ENCODE measurements at regions not wholly inside any gene's neighbourhood (a gene's known extent, or its start where the extent isn't known, plus 50 kb on each side); places are given as distances from the start of the nearest gene placed in this dataset.

- ChIA-PET POLR2A (ENCODE audit: unreplicated experiment) (no interaction called here), CTCF (no interaction called here)
- no peak for TF ChIP-seq EZH2 (IDR thresholded peaks at IDR 0.05; ENCODE audit: low read depth)
- no peak for TF ChIP-seq CTCF (conservative IDR thresholded peaks at IDR 0.05)
- no peaks in the 10 kb centered on the region for H3K79me2 ChIP-seq (ENCODE audit: low read depth)
- peaks cover 3% of the 10 kb centered on the region; the same call in 1 of the 2 replicates for H3F3A ChIP-seq (ENCODE audit: insufficient read depth, low read depth)
- DNase-seq: no peak
- peaks cover 11% of the 10 kb centered on the region; the same call in 1 of the 2 replicates for H3K4me1 ChIP-seq (replicated peaks; ENCODE audit: insufficient read depth)
- no peak overlapping the region for H2AFZ ChIP-seq
- BruUV-seq (replicated peaks): no TSS peak
- H3K27me3 ChIP-seq (ENCODE audit: insufficient read depth, low read depth): no peaks in the 10 kb centered on the region
- intact Hi-C loops (cut with micrococcal nuclease; ENCODE audit: unreplicated experiment): no loop called here
- H3K4me3 ChIP-seq: no peak overlapping the region
- H3K9me3 ChIP-seq (ENCODE audit: insufficient read depth, low read depth): no peaks in the 10 kb centered on the region
- H3K36me3 ChIP-seq (ENCODE audit: low read depth): no peaks in the 10 kb centered on the region
- H3K4me2 ChIP-seq: no peak overlapping the region
- H3K27ac ChIP-seq: no peak overlapping the region
- no peaks in the 10 kb centered on the region for H3K9me2 ChIP-seq (ENCODE audit: insufficient read depth)
- no peaks in the 10 kb centered on the region for H4K20me1 ChIP-seq (ENCODE audit: insufficient read depth)
Observed at GRCh38 chr2:38473333-38474005, 96.4 kb upstream of the ATL2 start.

- H3K4me1 ChIP-seq (replicated peaks; ENCODE audit: insufficient read depth): peaks cover 6% of the 10 kb centered on the region; the same call in 1 of the 2 replicates
- peaks cover 7% of the 10 kb centered on the region; the same call in 1 of the 2 replicates for H3F3A ChIP-seq (ENCODE audit: insufficient read depth, low read depth)
- H3K9me2 ChIP-seq (ENCODE audit: insufficient read depth): no peaks in the 10 kb centered on the region
- H3K27ac ChIP-seq: no peak overlapping the region
- TF ChIP-seq EZH2 (IDR thresholded peaks at IDR 0.05; ENCODE audit: low read depth) (no peak), CTCF (conservative IDR thresholded peaks at IDR 0.05) (no peak)
- no peak for DNase-seq
- no peaks in the 10 kb centered on the region for H3K79me2 ChIP-seq (ENCODE audit: low read depth)
- ChIA-PET POLR2A (ENCODE audit: unreplicated experiment) (no interaction called here), CTCF (no interaction called here)
- H4K20me1 ChIP-seq (ENCODE audit: insufficient read depth): no peaks in the 10 kb centered on the region
- H3K27me3 ChIP-seq (ENCODE audit: insufficient read depth, low read depth): no peaks in the 10 kb centered on the region
- no peak overlapping the region for H3K4me3 ChIP-seq
- BruUV-seq (replicated peaks): no TSS peak
- no peak overlapping the region for H3K4me2 ChIP-seq
- no peaks in the 10 kb centered on the region for H3K36me3 ChIP-seq (ENCODE audit: low read depth)
- H2AFZ ChIP-seq: no peak overlapping the region
- intact Hi-C loops (cut with micrococcal nuclease; ENCODE audit: unreplicated experiment): no loop called here
- H3K9me3 ChIP-seq (ENCODE audit: insufficient read depth, low read depth): no peaks in the 10 kb centered on the region
Observed at GRCh38 chr2:38470115-38470514, 93.0 kb upstream of the ATL2 start.

GRCh38 chr2:38467768-38468455 is 90.8 kb upstream of the ATL2 start:
- peaks cover 10% of the 10 kb centered on the region for H3K4me1 ChIP-seq (replicated peaks; ENCODE audit: insufficient read depth)
- no peak for DNase-seq
- no peak overlapping the region for H3K4me3 ChIP-seq
- H3K27ac ChIP-seq: no peak overlapping the region
- no peaks in the 10 kb centered on the region for H3K36me3 ChIP-seq (ENCODE audit: low read depth)
- no peaks in the 10 kb centered on the region for H3K79me2 ChIP-seq (ENCODE audit: low read depth)
- no peaks in the 10 kb centered on the region for H3K9me2 ChIP-seq (ENCODE audit: insufficient read depth)
- BruUV-seq (replicated peaks): no TSS peak
- H3F3A ChIP-seq (ENCODE audit: insufficient read depth, low read depth): peaks cover 16% of the 10 kb centered on the region
- TF ChIP-seq CTCF (conservative IDR thresholded peaks at IDR 0.05): no peak
- no peak for TF ChIP-seq EZH2 (IDR thresholded peaks at IDR 0.05; ENCODE audit: low read depth)
- ChIA-PET POLR2A (ENCODE audit: unreplicated experiment) (interaction anchor here (0.5 kb wide), 1 partner anchor 372 kb away, joined by 3 read pairs; no protein-coding TSS in a partner anchor), CTCF (no interaction called here)
- intact Hi-C loops (cut with micrococcal nuclease; ENCODE audit: unreplicated experiment): no loop called here
- no peaks in the 10 kb centered on the region for H3K9me3 ChIP-seq (ENCODE audit: insufficient read depth, low read depth)
- no peak overlapping the region for H3K4me2 ChIP-seq
- no peak overlapping the region for H2AFZ ChIP-seq
- H3K27me3 ChIP-seq (ENCODE audit: insufficient read depth, low read depth): no peaks in the 10 kb centered on the region
- H4K20me1 ChIP-seq (ENCODE audit: insufficient read depth): no peaks in the 10 kb centered on the region

Data from PC-9 (cell line).